ENCODE measurements at regions not wholly inside any gene's neighbourhood (a gene's known extent, or its start where the extent isn't known, plus 50 kb on each side); places are given as distances from the start of the nearest gene placed in this dataset.
"Not testable (repeated sequence)": the region's sequence is repeated elsewhere in the genome, so short reads cannot be mapped to it uniquely, and the experiment has no call there.

- DNase-seq (ENCODE audit: low read depth): no peak
Observed at GRCh38 chr10:81575036-81575435, 300.0 kb upstream of the NRG3 start.

DNA sequence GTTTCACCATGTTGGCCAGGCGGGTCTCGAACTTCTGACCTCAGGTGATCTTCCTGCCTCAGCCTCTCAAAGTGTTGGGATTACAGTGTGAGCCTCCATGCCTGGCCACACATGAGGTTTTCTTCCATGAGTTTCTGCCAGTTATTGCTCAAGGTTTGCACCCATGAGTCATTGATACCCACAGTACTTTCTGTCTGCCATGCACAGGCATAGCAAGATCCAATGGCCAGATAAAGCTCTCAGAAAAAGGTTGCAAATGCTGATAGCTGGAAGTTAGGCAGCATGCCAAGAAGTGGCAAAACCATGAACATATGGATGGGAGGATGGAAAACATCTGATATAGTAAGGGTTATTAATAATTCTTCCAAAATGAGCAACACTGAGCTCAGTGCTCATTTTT, 298.7 kb upstream of the NRG3 start:
- no peak for DNase-seq (ENCODE audit: low read depth)

GRCh38 chr10:81594991-81595390, 280.0 kb upstream of the NRG3 start:
- no peak for DNase-seq (ENCODE audit: low read depth)

GRCh38 chr10:81600185-81600584, 274.8 kb upstream of the NRG3 start:
- peak; percentile 67 for DNase-seq (ENCODE audit: low read depth)

GRCh38 chr10:81603106-81603620, 271.8 kb upstream of the NRG3 start:
- no peak for DNase-seq (ENCODE audit: low read depth)

GRCh38 chr10:81644485-81644884, 230.5 kb upstream of the NRG3 start:
- DNase-seq (ENCODE audit: low read depth): not testable (repeated sequence)

GRCh38 chr10:81655986-81656385, 219.0 kb upstream of the NRG3 start:
- no peak for DNase-seq (ENCODE audit: low read depth)

- DNase-seq (ENCODE audit: low read depth): no peak
Observed at GRCh38 chr10:81662837-81663236, 212.2 kb upstream of the NRG3 start.

- not testable (repeated sequence) for DNase-seq (ENCODE audit: low read depth)
Observed at GRCh38 chr10:81664800-81665199, 210.2 kb upstream of the NRG3 start.

DNA sequence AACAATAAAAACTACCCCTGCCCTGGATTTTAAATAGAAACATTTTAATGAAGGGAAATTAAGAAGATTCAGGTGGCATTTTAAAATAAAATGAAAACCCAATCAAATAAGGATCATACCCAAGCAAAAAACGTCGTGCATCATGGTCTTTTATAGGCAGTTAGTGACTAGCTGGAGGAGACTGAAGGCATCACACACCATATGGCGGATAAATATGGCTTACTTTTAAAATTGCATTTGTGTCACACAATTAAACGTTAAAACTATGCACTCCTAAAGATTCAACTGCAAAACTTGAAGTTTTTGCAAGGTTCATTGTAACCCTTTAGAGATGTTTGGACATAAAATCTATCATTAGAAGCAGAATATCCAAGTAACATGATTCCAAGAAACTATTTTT, 200.1 kb upstream of the NRG3 start:
- DNase-seq (ENCODE audit: low read depth): no peak

GRCh38 chr10:81679291-81679690, 195.7 kb upstream of the NRG3 start:
- no peak for DNase-seq (ENCODE audit: low read depth)

DNA sequence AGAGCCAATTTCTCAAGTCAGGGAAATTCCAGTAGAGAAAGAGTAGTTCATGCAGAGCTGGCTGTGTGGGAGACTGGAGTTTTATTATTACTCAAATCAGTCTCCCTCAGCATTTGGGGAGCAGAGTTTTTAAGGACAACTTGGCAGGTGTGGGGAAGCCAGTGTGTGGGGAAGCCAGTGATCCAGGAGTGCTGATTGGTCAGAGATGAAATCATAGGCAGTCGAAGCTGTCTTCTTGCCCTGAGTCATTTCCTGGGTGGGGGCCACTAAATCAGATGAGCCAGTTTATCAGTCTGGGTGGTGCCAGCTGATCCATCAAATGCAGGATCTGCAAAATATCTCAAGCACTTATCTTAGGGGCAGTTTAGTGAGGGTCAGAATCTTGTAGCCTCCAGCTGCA, 194.6 kb upstream of the NRG3 start:
- no peak for DNase-seq (ENCODE audit: low read depth)

- DNase-seq (ENCODE audit: low read depth): no peak
Observed at GRCh38 chr10:81688459-81688858, 186.5 kb upstream of the NRG3 start.

- no peak for DNase-seq (ENCODE audit: low read depth)
Observed at GRCh38 chr10:81696609-81697388, 178.2 kb upstream of the NRG3 start.

GRCh38 chr10:81704596-81704995, 170.4 kb upstream of the NRG3 start:
- no peak for DNase-seq (ENCODE audit: low read depth)

DNA sequence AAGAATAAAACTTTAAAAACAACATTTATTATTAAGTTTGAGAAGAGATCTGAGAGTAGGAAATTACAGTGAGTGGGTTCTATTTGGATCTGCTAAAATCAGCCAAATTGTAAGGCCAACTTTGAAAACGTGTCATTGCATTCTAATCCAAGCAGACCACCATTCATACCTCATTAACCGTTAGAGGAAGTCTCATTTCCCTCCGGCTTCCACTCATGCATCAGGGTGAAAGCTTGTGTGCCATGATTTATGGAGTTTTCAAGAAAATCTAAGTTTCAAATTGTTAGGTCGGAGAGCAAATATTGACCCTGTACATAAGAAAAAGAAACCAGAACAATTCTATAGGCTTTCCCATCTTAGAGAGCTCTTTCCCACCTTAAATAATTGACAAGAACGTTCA, 166.6 kb upstream of the NRG3 start:
- no peak for DNase-seq (ENCODE audit: low read depth)

DNA sequence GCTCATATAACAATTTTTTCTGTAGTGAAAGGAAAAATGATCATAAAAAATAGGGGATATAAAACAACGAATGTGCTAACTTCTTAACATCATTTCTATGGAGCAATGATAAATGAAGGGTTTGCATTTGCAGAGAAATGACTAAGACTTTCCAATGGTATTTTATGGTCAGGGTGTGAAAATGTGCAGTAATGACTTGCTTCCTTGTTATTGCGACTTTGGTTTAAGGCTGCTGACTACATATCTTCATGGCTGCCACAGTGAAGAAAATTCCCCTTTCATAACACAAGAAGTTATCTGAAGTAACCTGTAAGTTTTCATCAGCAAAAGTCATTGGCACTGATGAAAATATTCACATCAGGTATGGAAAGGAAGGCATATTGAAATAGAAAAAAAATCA, 166.1 kb upstream of the NRG3 start:
- DNase-seq (ENCODE audit: low read depth): no peak

- DNase-seq (ENCODE audit: low read depth): no peak
Observed at GRCh38 chr10:81722399-81722798, 152.6 kb upstream of the NRG3 start.

GRCh38 chr10:81724431-81724830, 150.6 kb upstream of the NRG3 start:
- DNase-seq (ENCODE audit: low read depth): no peak

GRCh38 chr10:81725851-81726250, 149.1 kb upstream of the NRG3 start:
- no peak for DNase-seq (ENCODE audit: low read depth)

DNA sequence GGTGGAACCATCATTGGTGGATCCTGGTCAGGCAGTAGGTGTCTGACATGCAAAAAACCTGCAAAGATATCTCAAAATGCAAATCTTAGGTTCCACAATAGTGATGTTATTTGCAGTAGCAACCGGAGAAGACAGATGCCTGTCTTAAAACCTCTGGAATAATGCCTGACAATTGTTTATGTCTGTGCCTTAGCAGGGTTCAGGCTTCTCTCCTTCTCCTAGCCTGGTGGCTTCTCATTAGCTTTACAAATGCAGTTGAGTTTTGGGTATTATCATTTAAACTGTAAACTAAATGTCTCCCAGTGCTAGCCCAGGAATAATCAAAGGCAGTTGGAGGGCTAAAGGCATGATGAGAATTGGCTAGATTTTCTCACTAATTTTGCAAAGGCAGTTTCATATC, 146.3 kb upstream of the NRG3 start:
- DNase-seq (ENCODE audit: low read depth): no peak

- no peak for DNase-seq (ENCODE audit: low read depth)
Observed at GRCh38 chr10:81730891-81731290, 144.1 kb upstream of the NRG3 start.

GRCh38 chr10:81733542-81733941, 141.5 kb upstream of the NRG3 start:
- DNase-seq (ENCODE audit: low read depth): no peak

- DNase-seq (ENCODE audit: low read depth): not testable (repeated sequence)
Observed at GRCh38 chr10:81735167-81735566, 139.8 kb upstream of the NRG3 start.

Data from LHCN-M2 (cell line).